ENCODE measurements at regions not wholly inside any gene's neighbourhood (a gene's known extent, or its start where the extent isn't known, plus 50 kb on each side); places are given as distances from the start of the nearest gene placed in this dataset.

DNA sequence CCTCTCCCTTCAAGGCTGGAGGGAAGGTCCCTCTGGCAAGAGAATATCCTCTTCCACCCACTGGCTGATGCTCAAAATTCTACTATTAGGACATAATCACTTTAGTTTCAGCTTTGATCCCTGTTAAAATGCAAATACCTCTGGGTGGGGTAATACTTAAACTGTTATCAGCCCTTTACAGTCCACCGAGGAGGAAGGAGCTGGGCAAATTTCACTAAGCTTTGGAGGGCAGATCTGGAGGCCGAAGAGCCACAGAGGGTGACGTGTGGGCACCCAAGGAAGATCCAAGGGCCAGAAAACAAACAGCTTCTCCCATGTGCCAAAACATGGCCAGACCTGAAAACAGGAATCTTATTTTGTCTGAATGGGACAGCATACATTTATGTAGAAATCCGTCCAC, 74.6 kb upstream of the BCL11A start:
- no peak overlapping the region for H3K4me3 ChIP-seq (ENCODE audit: low read depth in 2 of 2, low read length in 2 of 2)
- no peak overlapping the region for H3K27ac ChIP-seq (ENCODE audit: low read length)
- ChIA-PET CTCF (no interaction called here), POLR2A (no interaction called here)
- TF ChIP-seq TCF7L2 (IDR thresholded peaks at IDR 0.05; ENCODE audit: low read depth, low read length) (no peak), SIN3A (IDR thresholded peaks at IDR 0.05; ENCODE audit: borderline replicate concordance, insufficient read depth, low read depth, low read length) (no peak), POLR2AphosphoS5 (IDR thresholded peaks at IDR 0.05; ENCODE audit: low read depth, low read length) (no peak)
- TF ChIP-seq, protein P1, sequence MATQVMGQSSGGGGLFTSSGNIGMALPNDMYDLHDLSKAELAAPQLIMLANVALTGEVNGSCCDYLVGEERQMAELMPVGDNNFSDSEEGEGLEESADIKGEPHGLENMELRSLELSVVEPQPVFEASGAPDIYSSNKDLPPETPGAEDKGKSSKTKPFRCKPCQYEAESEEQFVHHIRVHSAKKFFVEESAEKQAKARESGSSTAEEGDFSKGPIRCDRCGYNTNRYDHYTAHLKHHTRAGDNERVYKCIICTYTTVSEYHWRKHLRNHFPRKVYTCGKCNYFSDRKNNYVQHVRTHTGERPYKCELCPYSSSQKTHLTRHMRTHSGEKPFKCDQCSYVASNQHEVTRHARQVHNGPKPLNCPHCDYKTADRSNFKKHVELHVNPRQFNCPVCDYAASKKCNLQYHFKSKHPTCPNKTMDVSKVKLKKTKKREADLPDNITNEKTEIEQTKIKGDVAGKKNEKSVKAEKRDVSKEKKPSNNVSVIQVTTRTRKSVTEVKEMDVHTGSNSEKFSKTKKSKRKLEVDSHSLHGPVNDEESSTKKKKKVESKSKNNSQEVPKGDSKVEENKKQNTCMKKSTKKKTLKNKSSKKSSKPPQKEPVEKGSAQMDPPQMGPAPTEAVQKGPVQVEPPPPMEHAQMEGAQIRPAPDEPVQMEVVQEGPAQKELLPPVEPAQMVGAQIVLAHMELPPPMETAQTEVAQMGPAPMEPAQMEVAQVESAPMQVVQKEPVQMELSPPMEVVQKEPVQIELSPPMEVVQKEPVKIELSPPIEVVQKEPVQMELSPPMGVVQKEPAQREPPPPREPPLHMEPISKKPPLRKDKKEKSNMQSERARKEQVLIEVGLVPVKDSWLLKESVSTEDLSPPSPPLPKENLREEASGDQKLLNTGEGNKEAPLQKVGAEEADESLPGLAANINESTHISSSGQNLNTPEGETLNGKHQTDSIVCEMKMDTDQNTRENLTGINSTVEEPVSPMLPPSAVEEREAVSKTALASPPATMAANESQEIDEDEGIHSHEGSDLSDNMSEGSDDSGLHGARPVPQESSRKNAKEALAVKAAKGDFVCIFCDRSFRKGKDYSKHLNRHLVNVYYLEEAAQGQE (IDR thresholded peaks at IDR 0.05; ENCODE audit: insufficient read depth in 1 of 2, low read depth in 2 of 2, low read length in 1 of 2) = no peak
- TF ChIP-seq, protein P2, sequence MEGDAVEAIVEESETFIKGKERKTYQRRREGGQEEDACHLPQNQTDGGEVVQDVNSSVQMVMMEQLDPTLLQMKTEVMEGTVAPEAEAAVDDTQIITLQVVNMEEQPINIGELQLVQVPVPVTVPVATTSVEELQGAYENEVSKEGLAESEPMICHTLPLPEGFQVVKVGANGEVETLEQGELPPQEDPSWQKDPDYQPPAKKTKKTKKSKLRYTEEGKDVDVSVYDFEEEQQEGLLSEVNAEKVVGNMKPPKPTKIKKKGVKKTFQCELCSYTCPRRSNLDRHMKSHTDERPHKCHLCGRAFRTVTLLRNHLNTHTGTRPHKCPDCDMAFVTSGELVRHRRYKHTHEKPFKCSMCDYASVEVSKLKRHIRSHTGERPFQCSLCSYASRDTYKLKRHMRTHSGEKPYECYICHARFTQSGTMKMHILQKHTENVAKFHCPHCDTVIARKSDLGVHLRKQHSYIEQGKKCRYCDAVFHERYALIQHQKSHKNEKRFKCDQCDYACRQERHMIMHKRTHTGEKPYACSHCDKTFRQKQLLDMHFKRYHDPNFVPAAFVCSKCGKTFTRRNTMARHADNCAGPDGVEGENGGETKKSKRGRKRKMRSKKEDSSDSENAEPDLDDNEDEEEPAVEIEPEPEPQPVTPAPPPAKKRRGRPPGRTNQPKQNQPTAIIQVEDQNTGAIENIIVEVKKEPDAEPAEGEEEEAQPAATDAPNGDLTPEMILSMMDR (IDR thresholded peaks at IDR 0.05) = no peak
- DNase-seq (ENCODE audit: low read depth, low spot score) (no peak), ATAC-seq (no peak)
- no peaks in the 10 kb centered on the region for H3K9me3 ChIP-seq (ENCODE audit: control insufficient read depth, insufficient read depth, low read depth, low read length)
- H3K27me3 ChIP-seq (ENCODE audit: control insufficient read depth, insufficient read depth, low read length) = peaks cover 30% of the 10 kb centered on the region
- no peaks in the 10 kb centered on the region for H3K4me1 ChIP-seq (ENCODE audit: control insufficient read depth, insufficient read depth, low read length)
- no peaks in the 10 kb centered on the region for H3K36me3 ChIP-seq (ENCODE audit: control insufficient read depth, insufficient read depth, low read length)
- BruUV-seq (replicated peaks) = no TSS peak
- in situ Hi-C loops (cut with HindIII; ENCODE audit: low pct_unique_long_range_greater_than_20kb, low sequenced_read_pairs) = no loop called here
- intact Hi-C loops (cut with micrococcal nuclease; ENCODE audit: unreplicated experiment) = no loop called here

DNA sequence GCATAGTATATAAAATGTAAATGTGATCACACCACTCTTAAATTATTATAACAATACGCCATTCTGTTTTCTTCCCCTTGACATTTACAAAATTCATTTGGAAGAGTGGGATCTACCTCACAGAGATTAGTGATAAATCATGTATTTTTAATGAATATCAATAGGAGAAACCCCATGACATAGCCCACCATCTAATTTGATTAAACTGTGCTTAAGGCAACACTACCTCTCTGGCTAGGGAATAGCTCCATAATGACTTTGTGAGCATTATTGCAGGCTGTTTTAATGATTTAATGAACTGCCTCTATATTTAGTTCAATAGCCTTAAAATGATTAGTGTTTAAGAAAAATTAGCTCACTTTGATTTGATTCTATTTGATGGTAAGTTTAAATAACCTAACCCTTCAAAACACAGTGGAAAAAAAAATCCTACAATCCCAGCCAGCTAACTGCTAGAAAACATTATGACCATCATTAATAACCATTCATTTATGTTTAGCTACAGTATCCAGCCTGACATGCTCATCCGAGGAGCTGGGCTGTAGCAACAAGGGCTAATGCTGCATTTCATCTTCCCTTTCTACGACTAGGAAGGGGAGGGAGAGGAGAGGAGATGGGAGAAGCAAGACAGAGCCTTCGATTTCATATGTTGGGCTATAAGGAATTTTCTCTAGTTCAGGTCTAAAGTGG, 75.3 kb upstream of the BCL11A start:
- Histone ChIP-seq H3K27ac (ENCODE audit: low read length) (no peak overlapping the region), H3K9me3 (ENCODE audit: control insufficient read depth, insufficient read depth, low read depth, low read length) (no peaks in the 10 kb centered on the region), H3K27me3 (ENCODE audit: control insufficient read depth, insufficient read depth, low read length) (peaks cover 30% of the 10 kb centered on the region), H3K4me1 (ENCODE audit: control insufficient read depth, insufficient read depth, low read length) (no peaks in the 10 kb centered on the region), H3K36me3 (ENCODE audit: control insufficient read depth, insufficient read depth, low read length) (no peaks in the 10 kb centered on the region), H3K4me3 (ENCODE audit: low read depth in 2 of 2, low read length in 2 of 2) (no peak overlapping the region)
- ChIA-PET POLR2A (no interaction called here), CTCF (no interaction called here)
- intact Hi-C loops (cut with micrococcal nuclease; ENCODE audit: unreplicated experiment) = no loop called here
- TF ChIP-seq, protein P1 (IDR thresholded peaks at IDR 0.05; ENCODE audit: insufficient read depth in 1 of 2, low read depth in 2 of 2, low read length in 1 of 2) = no peak
- TF ChIP-seq, protein P2 (IDR thresholded peaks at IDR 0.05) = no peak
- no peak for TF ChIP-seq TCF7L2 (IDR thresholded peaks at IDR 0.05; ENCODE audit: low read depth, low read length)
- no peak for TF ChIP-seq SIN3A (IDR thresholded peaks at IDR 0.05; ENCODE audit: borderline replicate concordance, insufficient read depth, low read depth, low read length)
- TF ChIP-seq POLR2AphosphoS5 (IDR thresholded peaks at IDR 0.05; ENCODE audit: low read depth, low read length) = no peak
- ATAC-seq (no peak), DNase-seq (ENCODE audit: low read depth, low spot score) (no peak)
- in situ Hi-C loops (cut with HindIII; ENCODE audit: low pct_unique_long_range_greater_than_20kb, low sequenced_read_pairs) = no loop called here
- BruUV-seq (replicated peaks) = no TSS peak
